Naive thymus-derived CD8-positive, alpha-beta T cell (primary cell): ENCODE measurements at regions not wholly inside any gene's neighbourhood (a gene's known extent, or its start where the extent isn't known, plus 50 kb on each side); places are given as distances from the start of the nearest gene placed in this dataset.

ENCODE experiments used
- ATAC-seq, 2 donors: fragments of 150-1000 bp; cut with Tn5 transposase in 1 of 2; sonication (Bioruptor Pico), chemical (Tn5 transposase) in 1 of 2; 1 replicate in 1 of 2; 2 replicates in 1 of 2; pipeline ENCODE4 v1.10.0; 2021; ENCODE audit warnings: mild to moderate bottlenecking in 2 of 2, moderate library complexity in 2 of 2
- POLR2A ChIA-PET: fragments of 350-600 bp; sonication (Branson Sonifier 250); formaldehyde crosslinking; loops from one replicate; lab custom pipeline; 2021; ENCODE audit warnings: antibody characterized with exemption; lab: Charles Lee
- DNase-seq, 10 donors: peaks; one replicate each; pipeline versions ENCODE4 v3.0.0 to v3.0.0-alpha.2; 2020 to 2022
- H3K27ac Mint-ChIP-seq, 10 donors: one replicate each; pipeline ENCODE4 v1.8.0; 2020 to 2022; ENCODE audit warnings: mild to moderate bottlenecking in 10 of 10, mixed read lengths in 10 of 10, moderate library complexity in 4 of 10, inconsistent platforms in 1 of 10
- H3K27me3 Mint-ChIP-seq, 5 donors: one replicate each; pipeline ENCODE4 v1.8.0; 2021 to 2022; ENCODE audit warnings: mixed read lengths in 5 of 5
- H3K36me3 Mint-ChIP-seq, 3 donors: one replicate each; pipeline ENCODE4 v1.8.0; 2020 to 2022; ENCODE audit warnings: mixed read lengths in 3 of 3, mild to moderate bottlenecking in 2 of 3, inconsistent platforms in 1 of 3
- H3K4me1 Mint-ChIP-seq, 4 donors: one replicate each; pipeline ENCODE4 v1.8.0; 2021 to 2022; ENCODE audit warnings: mixed read lengths in 4 of 4
- H3K4me3 Mint-ChIP-seq, 10 donors: one replicate each; pipeline ENCODE4 v1.8.0; 2020 to 2022; ENCODE audit warnings: mild to moderate bottlenecking in 10 of 10, mixed read lengths in 10 of 10, moderate library complexity in 6 of 10, inconsistent platforms in 1 of 10
- H3K9me3 Mint-ChIP-seq, 9 donors: one replicate each; pipeline ENCODE4 v1.8.0; 2020 to 2022; ENCODE audit warnings: mixed read lengths in 9 of 9, mild to moderate bottlenecking in 3 of 9, inconsistent platforms in 1 of 9, moderate library complexity in 1 of 9

- Mint-ChIP-seq H3K4me3 (no peak overlapping the region), H3K27ac (no peak overlapping the region), H3K27me3 (peaks cover 1 to 21% (median 5%) of the 10 kb centered on the region in 5 donors), H3K36me3 (peaks cover 0 to 11% (median 4%) of the 10 kb centered on the region in 3 donors), H3K9me3 (peaks cover 0 to 12% (median 3%) of the 10 kb centered on the region in 9 donors), H3K4me1 (no peaks in the 10 kb centered on the region)
- no peak for ATAC-seq
- no peak for DNase-seq
- POLR2A ChIA-PET: no interaction called here
Observed at GRCh38 chr2:225340923-225341322, 58.6 kb upstream of the NYAP2 start.

- Mint-ChIP-seq H3K27me3 (peaks cover 1 to 21% (median 5%) of the 10 kb centered on the region in 5 donors), H3K27ac (no peak overlapping the region), H3K4me1 (no peaks in the 10 kb centered on the region), H3K4me3 (no peak overlapping the region), H3K9me3 (no peaks in the 10 kb centered on the region), H3K36me3 (peaks cover 0 to 4% (median 0%) of the 10 kb centered on the region in 3 donors)
- ATAC-seq (no peak), DNase-seq (no peak)
- POLR2A ChIA-PET: no interaction called here
Observed at GRCh38 chr2:225337183-225337582, 62.3 kb upstream of the NYAP2 start.

- DNase-seq (no peak), ATAC-seq (no peak)
- POLR2A ChIA-PET: no interaction called here
- H3K36me3 Mint-ChIP-seq: peaks cover 0 to 4% (median 0%) of the 10 kb centered on the region in 3 donors
- no peak overlapping the region for H3K4me3 Mint-ChIP-seq
- H3K4me1 Mint-ChIP-seq: no peaks in the 10 kb centered on the region
- H3K27ac Mint-ChIP-seq: no peak overlapping the region
- H3K27me3 Mint-ChIP-seq: peaks cover 1 to 21% (median 5%) of the 10 kb centered on the region in 5 donors
- no peaks in the 10 kb centered on the region for H3K9me3 Mint-ChIP-seq
Observed at GRCh38 chr2:225334514-225334913, 65.0 kb upstream of the NYAP2 start.

- POLR2A ChIA-PET: no interaction called here
- DNase-seq (no peak), ATAC-seq (no peak)
- peaks cover 0 to under 1% (median 0%) of the 10 kb centered on the region in 9 donors for H3K9me3 Mint-ChIP-seq
- no peaks in the 10 kb centered on the region for H3K36me3 Mint-ChIP-seq
- no peak overlapping the region for H3K27ac Mint-ChIP-seq
- peaks cover 2 to 20% (median 4%) of the 10 kb centered on the region in 5 donors for H3K27me3 Mint-ChIP-seq
- H3K4me3 Mint-ChIP-seq: no peak overlapping the region
- no peaks in the 10 kb centered on the region for H3K4me1 Mint-ChIP-seq
Observed at GRCh38 chr2:225328192-225328591, 71.3 kb upstream of the NYAP2 start.

GRCh38 chr2:225326969-225327368 is 72.5 kb upstream of the NYAP2 start:
- no peak overlapping the region for H3K4me3 Mint-ChIP-seq
- POLR2A ChIA-PET: no interaction called here

GRCh38 chr2:225319872-225320271 is 79.6 kb upstream of the NYAP2 start:
- Mint-ChIP-seq H3K27me3 (peaks cover 0 to 2% (median 0%) of the 10 kb centered on the region in 5 donors), H3K4me1 (no peaks in the 10 kb centered on the region), H3K36me3 (no peaks in the 10 kb centered on the region), H3K9me3 (peaks cover 0 to 11% (median 6%) of the 10 kb centered on the region in 9 donors), H3K4me3 (no peak overlapping the region), H3K27ac (no peak overlapping the region)
- POLR2A ChIA-PET: no interaction called here
- ATAC-seq: no peak
- DNase-seq: no peak

More at GRCh38 chr2:225326969-225327368, 72.5 kb upstream of the NYAP2 start:
- DNase-seq (no peak), ATAC-seq (no peak)
- Mint-ChIP-seq H3K27ac (no peak overlapping the region), H3K27me3 (peaks cover 2 to 20% (median 4%) of the 10 kb centered on the region in 5 donors), H3K4me1 (no peaks in the 10 kb centered on the region), H3K36me3 (no peaks in the 10 kb centered on the region), H3K9me3 (peaks cover 0 to 2% (median 0%) of the 10 kb centered on the region in 9 donors)

GRCh38 chr2:225318440-225318839 is 81.1 kb upstream of the NYAP2 start:
- DNase-seq (no peak), ATAC-seq (no peak)
- Mint-ChIP-seq H3K9me3 (peaks cover 0 to 11% (median 6%) of the 10 kb centered on the region in 9 donors), H3K27ac (no peak overlapping the region), H3K4me3 (no peak overlapping the region), H3K27me3 (peaks cover 0 to 2% (median 0%) of the 10 kb centered on the region in 5 donors), H3K36me3 (no peaks in the 10 kb centered on the region), H3K4me1 (no peaks in the 10 kb centered on the region)
- POLR2A ChIA-PET: no interaction called here

- Mint-ChIP-seq H3K4me1 (no peaks in the 10 kb centered on the region), H3K27me3 (no peaks in the 10 kb centered on the region), H3K36me3 (no peaks in the 10 kb centered on the region), H3K27ac (no peak overlapping the region), H3K9me3 (peaks cover 0 to 11% (median 6%) of the 10 kb centered on the region in 9 donors), H3K4me3 (no peak overlapping the region)
- no peak for DNase-seq
- POLR2A ChIA-PET: no interaction called here
- ATAC-seq: no peak
Observed at GRCh38 chr2:225317186-225317585, 82.3 kb upstream of the NYAP2 start.

- Mint-ChIP-seq H3K27me3 (peaks cover 1 to 14% (median 3%) of the 10 kb centered on the region in 5 donors), H3K9me3 (no peaks in the 10 kb centered on the region), H3K4me1 (no peaks in the 10 kb centered on the region), H3K36me3 (no peaks in the 10 kb centered on the region), H3K4me3 (no peak overlapping the region), H3K27ac (no peak overlapping the region)
- POLR2A ChIA-PET: no interaction called here
- DNase-seq (no peak), ATAC-seq (no peak)
Observed at GRCh38 chr2:225310745-225311144, 88.8 kb upstream of the NYAP2 start.

GRCh38 chr2:225309516-225309915 is 90.0 kb upstream of the NYAP2 start:
- Mint-ChIP-seq H3K4me1 (no peaks in the 10 kb centered on the region), H3K9me3 (peaks cover 0 to 4% (median 0%) of the 10 kb centered on the region in 9 donors), H3K36me3 (no peaks in the 10 kb centered on the region), H3K27me3 (peaks cover 1 to 23% (median 3%) of the 10 kb centered on the region in 5 donors), H3K4me3 (no peak overlapping the region), H3K27ac (no peak overlapping the region)
- DNase-seq: no peak
- POLR2A ChIA-PET: no interaction called here
- no peak for ATAC-seq

GRCh38 chr2:225296951-225297350 is 102.6 kb upstream of the NYAP2 start:
- Mint-ChIP-seq H3K36me3 (peaks cover 0 to 17% (median 3%) of the 10 kb centered on the region in 3 donors), H3K4me1 (no peaks in the 10 kb centered on the region), H3K27me3 (peaks cover 0 to 25% (median 6%) of the 10 kb centered on the region in 5 donors), H3K27ac (no peak overlapping the region), H3K4me3 (no peak overlapping the region), H3K9me3 (peaks cover 0 to 26% (median 14%) of the 10 kb centered on the region in 9 donors)
- POLR2A ChIA-PET: no interaction called here
- DNase-seq (no peak), ATAC-seq (no peak)

- H3K4me1 Mint-ChIP-seq: no peaks in the 10 kb centered on the region
- peaks cover 0 to 25% (median 3%) of the 10 kb centered on the region in 5 donors for H3K27me3 Mint-ChIP-seq
- H3K4me3 Mint-ChIP-seq: no peak overlapping the region
- peaks cover 0 to under 1% (median 0%) of the 10 kb centered on the region in 3 donors for H3K36me3 Mint-ChIP-seq
- POLR2A ChIA-PET: no interaction called here
- peaks cover 0 to 8% (median 3%) of the 10 kb centered on the region in 9 donors for H3K9me3 Mint-ChIP-seq
- H3K27ac Mint-ChIP-seq: no peak overlapping the region
- ATAC-seq: no peak
- no peak for DNase-seq
Observed at GRCh38 chr2:225295102-225295501, 104.4 kb upstream of the NYAP2 start.

GRCh38 chr2:225293638-225294037 is 105.9 kb upstream of the NYAP2 start:
- POLR2A ChIA-PET: no interaction called here
- Mint-ChIP-seq H3K9me3 (peaks cover 0 to 4% (median 2%) of the 10 kb centered on the region in 9 donors), H3K27ac (no peak overlapping the region), H3K27me3 (peaks cover 0 to 13% (median 2%) of the 10 kb centered on the region in 5 donors), H3K36me3 (peaks cover 0 to 2% (median 0%) of the 10 kb centered on the region in 3 donors), H3K4me3 (no peak overlapping the region), H3K4me1 (no peaks in the 10 kb centered on the region)
- no peak for ATAC-seq
- no peak for DNase-seq
